GM12865 (cell line): ENCODE measurements at regions not wholly inside any gene's neighbourhood (a gene's known extent, or its start where the extent isn't known, plus 50 kb on each side); places are given as distances from the start of the nearest gene placed in this dataset.

ENCODE experiments used
- DNase-seq: peaks from one replicate; pipeline ENCODE4 v3.0.0; 2010; ENCODE audit warnings: low read depth
- H3K4me3 ChIP-seq: 2 replicates; pipeline ENCODE4 v1.5.1; 2011; ENCODE audit warnings: mild to moderate bottlenecking, low read depth, low read length, control low read depth
- CTCF ChIP-seq: IDR thresholded peaks from 2 replicates; pipeline ENCODE4 v1.5.1; 2011; ENCODE audit warnings: low read length, control low read depth, low read depth, inconsistent platforms; ENCODE audit not compliant: insufficient read depth; ENCODE audit errors: missing control alignments

- no peak for DNase-seq
- H3K4me3 ChIP-seq = no peak overlapping the region
- no peak for TF ChIP-seq CTCF
These were observed 443.2 kb upstream of the AKR1E2 start for GRCh38 chr10:4382811-4383210.

- no peak for TF ChIP-seq CTCF
These were observed 452.4 kb upstream of the AKR1E2 start for GRCh38 chr10:4373612-4374011.

GRCh38 chr10:4373098-4373497 lies 452.9 kb upstream of the AKR1E2 start:
- no peak for TF ChIP-seq CTCF
- no peak for DNase-seq
- H3K4me3 ChIP-seq = no peak overlapping the region

More at GRCh38 chr10:4373612-4374011, 452.4 kb upstream of the AKR1E2 start:
- no peak for DNase-seq
- H3K4me3 ChIP-seq = no peak overlapping the region

- no peak for DNase-seq
- H3K4me3 ChIP-seq = no peak overlapping the region
- TF ChIP-seq CTCF = no peak
These were observed 453.4 kb upstream of the AKR1E2 start for GRCh38 chr10:4372601-4373000.

GRCh38 chr10:4371691-4372295 lies 454.2 kb upstream of the AKR1E2 start:
- TF ChIP-seq CTCF = no peak
- no peak for DNase-seq
- no peak overlapping the region for H3K4me3 ChIP-seq

GRCh38 chr10:4370376-4370775 lies 455.6 kb upstream of the AKR1E2 start:
- no peak for DNase-seq
- H3K4me3 ChIP-seq = no peak overlapping the region
- no peak for TF ChIP-seq CTCF

GRCh38 chr10:4361581-4361980 lies 464.4 kb upstream of the AKR1E2 start:
- no peak overlapping the region for H3K4me3 ChIP-seq
- no peak for DNase-seq
- TF ChIP-seq CTCF = no peak
